ENCODE measurements at regions not wholly inside any gene's neighbourhood (a gene's known extent, or its start where the extent isn't known, plus 50 kb on each side); places are given as distances from the start of the nearest gene placed in this dataset.

DNA sequence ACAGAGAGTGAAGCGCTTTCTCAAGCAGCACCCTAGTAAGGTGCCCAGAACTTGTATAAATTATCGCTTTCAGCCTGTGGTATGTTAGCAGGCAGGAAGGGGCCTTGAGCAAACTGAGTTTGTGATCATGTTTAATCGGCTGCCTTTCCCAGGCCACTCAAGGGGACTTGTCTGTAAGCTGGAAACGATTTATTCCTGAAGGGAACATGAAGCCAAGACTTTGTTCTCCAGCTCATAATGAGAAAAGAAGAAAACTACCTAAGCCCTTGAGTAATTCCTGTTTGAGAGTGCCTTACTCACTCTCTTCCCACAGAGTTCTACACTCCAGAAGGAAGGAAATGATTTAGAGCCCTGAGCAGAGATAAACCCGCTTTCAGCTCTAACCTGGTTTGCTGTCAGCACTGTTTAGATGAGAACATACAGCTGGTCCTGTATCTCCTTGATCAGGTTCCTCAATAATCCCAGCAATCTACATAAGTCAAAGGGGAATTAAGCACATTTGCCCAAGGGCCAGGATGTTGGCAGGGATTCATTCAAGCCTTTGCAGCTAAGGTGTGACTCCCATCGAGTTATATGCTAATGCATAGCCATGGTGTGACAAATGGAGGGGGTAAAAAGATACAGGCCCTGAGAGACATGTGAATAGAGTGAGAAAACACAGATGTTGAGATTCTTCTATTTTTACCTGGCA, 187.7 kb upstream of the SLC24A5 start:
- TF ChIP-seq, protein P1, sequence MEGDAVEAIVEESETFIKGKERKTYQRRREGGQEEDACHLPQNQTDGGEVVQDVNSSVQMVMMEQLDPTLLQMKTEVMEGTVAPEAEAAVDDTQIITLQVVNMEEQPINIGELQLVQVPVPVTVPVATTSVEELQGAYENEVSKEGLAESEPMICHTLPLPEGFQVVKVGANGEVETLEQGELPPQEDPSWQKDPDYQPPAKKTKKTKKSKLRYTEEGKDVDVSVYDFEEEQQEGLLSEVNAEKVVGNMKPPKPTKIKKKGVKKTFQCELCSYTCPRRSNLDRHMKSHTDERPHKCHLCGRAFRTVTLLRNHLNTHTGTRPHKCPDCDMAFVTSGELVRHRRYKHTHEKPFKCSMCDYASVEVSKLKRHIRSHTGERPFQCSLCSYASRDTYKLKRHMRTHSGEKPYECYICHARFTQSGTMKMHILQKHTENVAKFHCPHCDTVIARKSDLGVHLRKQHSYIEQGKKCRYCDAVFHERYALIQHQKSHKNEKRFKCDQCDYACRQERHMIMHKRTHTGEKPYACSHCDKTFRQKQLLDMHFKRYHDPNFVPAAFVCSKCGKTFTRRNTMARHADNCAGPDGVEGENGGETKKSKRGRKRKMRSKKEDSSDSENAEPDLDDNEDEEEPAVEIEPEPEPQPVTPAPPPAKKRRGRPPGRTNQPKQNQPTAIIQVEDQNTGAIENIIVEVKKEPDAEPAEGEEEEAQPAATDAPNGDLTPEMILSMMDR (IDR thresholded peaks at IDR 0.05) = no peak
- no peak for TF ChIP-seq ZFX (IDR thresholded peaks at IDR 0.05; ENCODE audit: borderline replicate concordance)
- H3K27ac ChIP-seq = no peak overlapping the region

DNA sequence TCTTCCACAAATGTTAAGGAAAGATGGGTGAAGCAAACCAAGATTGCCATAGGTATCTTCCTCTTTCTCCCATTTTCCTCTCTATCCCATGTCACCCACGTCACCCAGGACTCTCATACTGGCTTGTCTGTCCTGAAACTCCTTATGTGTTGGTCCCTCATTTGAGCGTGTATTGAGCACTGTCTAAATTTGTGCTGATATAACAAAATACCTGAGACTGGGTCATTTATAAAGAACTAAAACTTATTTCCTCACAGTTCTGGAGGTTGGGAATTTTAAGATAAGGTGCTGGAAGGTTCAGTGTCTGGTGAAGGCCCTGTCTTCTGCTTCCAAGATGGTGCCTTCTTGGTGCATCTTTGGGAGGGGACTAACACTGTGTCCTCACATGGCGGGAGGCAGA, 186.9 kb upstream of the SLC24A5 start:
- no peak for TF ChIP-seq ZFX (IDR thresholded peaks at IDR 0.05; ENCODE audit: borderline replicate concordance)
- TF ChIP-seq, protein P1 (IDR thresholded peaks at IDR 0.05) = no peak
- H3K27ac ChIP-seq = no peak overlapping the region

DNA sequence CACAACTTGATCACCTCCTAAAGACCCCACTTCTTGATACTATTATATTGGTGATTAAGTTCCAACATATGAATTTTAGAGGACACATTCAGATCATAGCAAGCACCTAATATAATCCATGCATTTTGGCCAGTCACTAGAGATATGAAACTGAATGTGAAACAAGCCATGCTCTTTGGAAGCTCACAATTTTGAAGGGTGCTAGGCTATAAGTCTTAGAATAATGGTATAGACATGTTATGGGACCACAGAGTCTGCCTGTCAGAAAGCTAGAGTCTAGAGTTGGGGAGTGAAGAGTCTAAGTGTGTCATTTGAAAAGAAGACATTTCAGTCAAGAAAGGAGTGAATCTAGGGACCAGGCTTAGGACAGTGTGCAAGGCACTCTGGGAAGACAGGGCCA, 186.4 kb upstream of the SLC24A5 start:
- no peak for TF ChIP-seq ZFX (IDR thresholded peaks at IDR 0.05; ENCODE audit: borderline replicate concordance)
- TF ChIP-seq, protein P1 (IDR thresholded peaks at IDR 0.05) = no peak

DNA sequence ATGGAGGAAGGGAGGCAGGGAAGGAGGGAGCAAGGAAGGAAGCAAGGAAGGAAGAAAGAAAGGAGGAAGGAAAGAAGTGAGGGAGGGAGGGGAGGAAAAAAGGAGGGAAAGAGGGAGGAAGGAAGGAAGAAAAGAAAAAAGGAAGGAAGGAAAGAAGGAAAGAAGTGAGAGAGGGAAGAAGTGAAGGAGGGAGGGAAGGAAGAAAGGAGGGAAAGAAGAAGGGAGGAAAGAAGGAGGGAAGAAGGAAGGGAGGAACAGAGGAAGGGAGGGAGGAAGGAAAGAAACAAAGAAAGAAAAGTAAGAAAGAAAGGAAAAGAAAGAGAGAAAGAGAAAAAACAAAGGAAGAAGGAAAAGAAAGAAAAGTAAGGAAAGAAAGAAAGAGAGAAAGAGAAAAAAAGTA, 183.0 kb upstream of the SLC24A5 start:
- no peak for TF ChIP-seq ZFX (IDR thresholded peaks at IDR 0.05; ENCODE audit: borderline replicate concordance)
- TF ChIP-seq, protein P1 (IDR thresholded peaks at IDR 0.05) = no peak
- H3K27ac ChIP-seq = no peak overlapping the region

More for the DNA sequence above, 186.4 kb upstream of the SLC24A5 start:
- H3K27ac ChIP-seq = no peak overlapping the region

DNA sequence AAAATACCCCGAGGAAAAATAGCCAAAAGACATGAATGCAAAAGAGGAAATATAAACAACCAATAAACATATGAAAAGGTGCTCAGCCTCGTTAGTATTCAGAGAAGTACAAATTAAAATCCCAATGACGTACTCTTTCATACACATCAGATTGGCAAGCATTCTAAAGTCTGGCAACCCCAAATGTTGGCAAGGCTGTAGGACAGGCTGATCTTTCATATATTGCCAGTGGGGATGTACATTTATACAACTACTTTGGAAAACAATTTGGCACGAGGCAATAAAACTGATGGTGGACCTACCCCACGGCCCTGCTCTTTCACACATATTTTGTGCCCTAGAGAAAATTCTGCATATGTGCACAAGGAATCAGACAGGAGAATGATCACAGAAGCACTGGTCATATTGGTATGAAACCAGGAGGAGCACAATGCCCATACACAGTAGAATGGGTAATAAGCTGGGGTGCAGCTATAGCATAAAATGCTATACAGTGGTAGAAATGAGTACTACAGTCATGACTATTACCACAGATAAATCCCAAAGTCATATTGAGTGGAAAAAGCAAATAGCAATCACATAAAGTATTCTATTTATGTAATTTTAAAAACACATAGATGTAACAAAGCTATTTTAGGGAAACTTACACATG, 176.0 kb upstream of the SLC24A5 start:
- TF ChIP-seq ZFX (IDR thresholded peaks at IDR 0.05; ENCODE audit: borderline replicate concordance) = no peak
- TF ChIP-seq, protein P1 (IDR thresholded peaks at IDR 0.05) = no peak
- H3K27ac ChIP-seq = no peak overlapping the region

DNA sequence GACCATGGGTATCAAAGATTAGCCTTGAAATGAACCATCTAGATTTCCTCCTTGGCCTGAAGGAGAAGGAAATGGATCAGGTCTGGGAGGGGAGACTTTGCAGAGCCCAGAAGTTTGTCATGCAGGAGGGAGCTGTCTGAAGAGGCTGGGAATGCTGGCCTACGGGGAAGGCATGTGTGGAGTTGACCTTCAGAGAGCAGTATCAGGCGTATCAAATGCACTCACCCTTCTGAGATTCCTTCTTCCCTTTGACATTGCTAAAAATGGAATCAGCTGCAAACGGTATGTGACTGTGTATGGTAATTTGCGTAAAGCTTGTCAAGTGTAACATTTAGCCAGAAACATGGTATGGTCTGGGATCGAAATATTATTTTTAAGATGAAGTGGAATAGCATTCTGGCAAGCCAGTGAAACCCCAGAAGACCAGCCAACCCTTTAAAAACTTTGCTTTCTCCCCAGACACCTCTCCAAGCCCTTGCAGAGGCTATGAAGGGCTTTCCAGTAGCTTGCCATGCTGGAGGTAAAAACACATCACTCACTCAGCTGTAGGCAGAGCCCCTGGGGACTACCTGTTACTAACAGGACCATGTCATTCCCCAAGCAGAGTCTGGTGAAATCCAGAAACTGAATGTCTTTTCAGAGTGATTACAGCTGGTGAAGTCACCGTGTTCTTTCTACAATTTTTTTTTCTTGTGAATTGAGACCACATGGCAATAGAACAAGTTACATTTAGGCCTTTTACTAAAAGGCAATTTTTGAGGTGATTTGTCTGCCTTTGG, 174.7 kb upstream of the SLC24A5 start:
- TF ChIP-seq ZFX (IDR thresholded peaks at IDR 0.05; ENCODE audit: borderline replicate concordance) = no peak
- TF ChIP-seq, protein P1 (IDR thresholded peaks at IDR 0.05) = no peak
- no peak overlapping the region for H3K27ac ChIP-seq

Measured in 22Rv1 (cell line).